ENCODE measurements at regions not wholly inside any gene's neighbourhood (a gene's known extent, or its start where the extent isn't known, plus 50 kb on each side); places are given as distances from the start of the nearest gene placed in this dataset.

- Histone ChIP-seq H3K4me1 (ENCODE audit: control insufficient read depth, extremely low read depth, insufficient read depth, low read length) (no peaks in the 10 kb centered on the region), H3K36me3 (ENCODE audit: control insufficient read depth in 2 of 2, extremely low read depth in 1 of 2, insufficient read depth in 2 of 2, low read length in 2 of 2) (no peaks in the 10 kb centered on the region), H3K9ac (replicated peaks; ENCODE audit: extremely low read depth, insufficient read depth, low read length) (no peak overlapping the region), H3K9me3 (replicated peaks; ENCODE audit: control insufficient read depth, insufficient read depth, low read length) (peaks cover 2% of the 10 kb centered on the region), H3K9me1 (replicated peaks; ENCODE audit: control insufficient read depth, extremely low read depth, insufficient read depth, low read length) (no peaks in the 10 kb centered on the region), H3K79me2 (ENCODE audit: control insufficient read depth, insufficient read depth, low read length) (no peaks in the 10 kb centered on the region), H3K4me2 (ENCODE audit: insufficient read depth, low read length) (no peak overlapping the region), H3K4me3 (replicated peaks in 1 of 3; ENCODE audit: insufficient read depth in 1 of 3, low read depth in 1 of 3, low read length in 3 of 3) (no peak overlapping the region), H3K27me3 (ENCODE audit: control insufficient read depth in 2 of 2, insufficient read depth in 2 of 2, low read length in 2 of 2) (no peaks in the 10 kb centered on the region), H4K20me1 (replicated peaks; ENCODE audit: control insufficient read depth, extremely low read depth, insufficient read depth, low read length) (no peaks in the 10 kb centered on the region), H2AFZ (ENCODE audit: low read depth, low read length) (no peak overlapping the region), H3K27ac (ENCODE audit: insufficient read depth, low read depth, low read length) (no peak overlapping the region)
- TF ChIP-seq POLR2A (IDR thresholded peaks at IDR 0.05; ENCODE audit: low read depth, low read length): no peak
- TF ChIP-seq JUN (IDR thresholded peaks at IDR 0.05; ENCODE audit: borderline replicate concordance, insufficient read depth, insufficient read length, low read depth): no peak
- no peak for TF ChIP-seq FOS (IDR thresholded peaks at IDR 0.05; ENCODE audit: borderline replicate concordance, insufficient read depth, low read length)
- no peak for TF ChIP-seq MAX (IDR thresholded peaks at IDR 0.05; ENCODE audit: insufficient read depth, insufficient read length)
- no peak for TF ChIP-seq CTCF (IDR thresholded peaks at IDR 0.05; ENCODE audit: extremely low read depth in 1 of 2, insufficient read depth in 1 of 2, low read depth in 1 of 2, low read length in 2 of 2)
- no peak for TF ChIP-seq POLR2AphosphoS5 (IDR thresholded peaks at IDR 0.05; ENCODE audit: insufficient read depth, low read depth, low read length)
- TF ChIP-seq GATA2 (IDR thresholded peaks at IDR 0.05; ENCODE audit: insufficient read depth, insufficient read length, low read depth, low read length): no peak
- no peak for TF ChIP-seq MYC (IDR thresholded peaks at IDR 0.05; ENCODE audit: low read depth, low read length)
- TF ChIP-seq EZH2 (IDR thresholded peaks at IDR 0.05; ENCODE audit: borderline replicate concordance, low read depth, low read length, severe bottlenecking): no peak
- DNase-seq (ENCODE audit: low read depth, low spot score) (no peak), FAIRE-seq (no peak)
- dilution Hi-C loops (cut with MboI; ENCODE audit: extremely low pct_ligation_motif_present, low sequenced_read_pairs): no loop called here
- CTCF ChIA-PET: no interaction called here
- intact Hi-C loops (cut with micrococcal nuclease): no loop called here
- no TSS peak for BruUV-seq (replicated peaks)
- POLR2A ChIA-PET: no interaction called here
These were observed 344.8 kb upstream of the GRM7 start for GRCh38 chr3:6516143-6516542.

Measured in endothelial cell of umbilical vein (primary cell).